Colonic mucosa (tissue), 4 donors: ENCODE measurements at regions not wholly inside any gene's neighbourhood (a gene's known extent, or its start where the extent isn't known, plus 50 kb on each side); places are given as distances from the start of the nearest gene placed in this dataset.
"Not testable (repeated sequence)": the region's sequence is repeated elsewhere in the genome, so short reads cannot be mapped to it uniquely, and the experiment has no call there.

Source experiments
- DNase-seq: peaks from one replicate; pipeline ENCODE4 v3.0.0-alpha.2; 2020
- H3K27ac ChIP-seq: fragments of 200-600 bp; one replicate; pipeline ENCODE4 v1.8.0; 2021
- H3K27me3 ChIP-seq: fragments of 200-600 bp; one replicate; pipeline ENCODE4 v1.8.0; 2021
- H3K36me3 ChIP-seq: fragments of 200-600 bp; one replicate; pipeline ENCODE4 v1.8.0; 2021
- H3K4me1 ChIP-seq: fragments of 200-600 bp; one replicate; pipeline ENCODE4 v1.8.0; 2021; ENCODE audit warnings: mild to moderate bottlenecking
- H3K4me3 ChIP-seq: fragments of 200-600 bp; one replicate; pipeline ENCODE4 v1.8.0; 2021
- H3K9ac ChIP-seq, 2 donors: one replicate each; pipeline ENCODE4 v1.7.0; 2013; ENCODE audit warnings: control low read depth in 2 of 2, low read depth in 2 of 2, low read length in 2 of 2
- H3K9me3 ChIP-seq: fragments of 200-600 bp; one replicate; pipeline ENCODE4 v1.8.0; 2021
- CTCF ChIP-seq: fragments of 200-600 bp; IDR thresholded peaks from one replicate; pipeline ENCODE4 v1.8.0; 2022; ENCODE audit warnings: antibody characterized with exemption, mild to moderate bottlenecking
- intact Hi-C: fragments of 100-400 bp; cut with DNase I; formaldehyde crosslinking; loops from one replicate; pipeline ENCODE4 v1.14.1; 2022
- donor health status: healthy.
- donor health status: DM: no; HTN: no; CAD: no.
- donor health status: DM: no; HTN: no; CAD: no.

- no peak overlapping the region for H3K27ac ChIP-seq
- no peaks in the 10 kb centered on the region for H3K4me1 ChIP-seq
- no peaks in the 10 kb centered on the region for H3K9me3 ChIP-seq
- no peaks in the 10 kb centered on the region for H3K27me3 ChIP-seq
- no peak for TF ChIP-seq CTCF
- H3K36me3 ChIP-seq: no peaks in the 10 kb centered on the region
- intact Hi-C loops: no loop called here
- no peak overlapping the region for H3K9ac ChIP-seq
- DNase-seq: no peak
- no peak overlapping the region for H3K4me3 ChIP-seq
These were observed 121.0 kb upstream of the CCDC180 start for GRCh38 chr9:97186493-97186892.

GRCh38 chr9:97182532-97182931, 124.9 kb upstream of the CCDC180 start:
- intact Hi-C loops, H3K36me3 ChIP-seq, H3K4me3 ChIP-seq, H3K27me3 ChIP-seq, H3K9me3 ChIP-seq, DNase-seq, H3K27ac ChIP-seq, H3K9ac ChIP-seq, H3K4me1 ChIP-seq: not testable (repeated sequence)

GRCh38 chr9:97179616-97180015, 127.8 kb upstream of the CCDC180 start:
- Histone ChIP-seq H3K27me3 (no peaks in the 10 kb centered on the region), H3K27ac (no peak overlapping the region), H3K9me3 (no peaks in the 10 kb centered on the region), H3K36me3 (no peaks in the 10 kb centered on the region), H3K4me3 (no peak overlapping the region), H3K9ac (no peak overlapping the region), H3K4me1 (no peaks in the 10 kb centered on the region)
- DNase-seq: no peak
- TF ChIP-seq CTCF: no peak
- intact Hi-C loops: no loop called here

- no peak overlapping the region for H3K9ac ChIP-seq
- H3K4me1 ChIP-seq: no peaks in the 10 kb centered on the region
- H3K27me3 ChIP-seq: no peaks in the 10 kb centered on the region
- H3K36me3 ChIP-seq: no peaks in the 10 kb centered on the region
- no peak for TF ChIP-seq CTCF
- H3K27ac ChIP-seq: no peak overlapping the region
- DNase-seq: no peak
- no peaks in the 10 kb centered on the region for H3K9me3 ChIP-seq
- intact Hi-C loops: no loop called here
- H3K4me3 ChIP-seq: no peak overlapping the region
These were observed 131.3 kb upstream of the CCDC180 start for GRCh38 chr9:97176206-97176605.

GRCh38 chr9:97168174-97168573, 129.2 kb upstream of the CTSV start:
- H3K4me1 ChIP-seq, H3K4me3 ChIP-seq, DNase-seq, H3K9ac ChIP-seq, H3K27me3 ChIP-seq, H3K27ac ChIP-seq, H3K36me3 ChIP-seq, intact Hi-C loops, H3K9me3 ChIP-seq: not testable (repeated sequence)

- H3K27me3 ChIP-seq, H3K9me3 ChIP-seq, H3K9ac ChIP-seq, H3K36me3 ChIP-seq, intact Hi-C loops, H3K4me3 ChIP-seq, H3K27ac ChIP-seq, H3K4me1 ChIP-seq, DNase-seq: not testable (repeated sequence)
These were observed 127.7 kb upstream of the CTSV start for GRCh38 chr9:97166496-97167138.

GRCh38 chr9:97160255-97160654, 121.3 kb upstream of the CTSV start:
- Histone ChIP-seq H3K27me3 (no peaks in the 10 kb centered on the region), H3K4me1 (no peaks in the 10 kb centered on the region), H3K9ac (no peak overlapping the region), H3K27ac (no peak overlapping the region), H3K9me3 (no peaks in the 10 kb centered on the region), H3K4me3 (no peak overlapping the region), H3K36me3 (no peaks in the 10 kb centered on the region)
- no peak for TF ChIP-seq CTCF
- DNase-seq: no peak
- intact Hi-C loops: no loop called here

GRCh38 chr9:97158722-97159121, 119.8 kb upstream of the CTSV start:
- H3K27me3 ChIP-seq, intact Hi-C loops, H3K36me3 ChIP-seq, H3K4me1 ChIP-seq, H3K9ac ChIP-seq, H3K9me3 ChIP-seq, H3K27ac ChIP-seq, H3K4me3 ChIP-seq, DNase-seq: not testable (repeated sequence)

GRCh38 chr9:97155441-97155840, 116.5 kb upstream of the CTSV start:
- H3K9me3 ChIP-seq, H3K9ac ChIP-seq, DNase-seq, H3K27ac ChIP-seq, H3K27me3 ChIP-seq, H3K4me1 ChIP-seq, intact Hi-C loops, H3K36me3 ChIP-seq, H3K4me3 ChIP-seq: not testable (repeated sequence)
